VCaP (cell line): ENCODE measurements at regions not wholly inside any gene's neighbourhood (a gene's known extent, or its start where the extent isn't known, plus 50 kb on each side); places are given as distances from the start of the nearest gene placed in this dataset.
"Not testable (repeated sequence)": the region's sequence is repeated elsewhere in the genome, so short reads cannot be mapped to it uniquely, and the experiment has no call there.

Source experiments
- H3K27ac ChIP-seq: fragments of 450-650 bp; 2 replicates; pipeline ENCODE4 v1.5.1; 2017
- CTCF ChIP-seq: fragments of 450-650 bp; conservative IDR thresholded peaks from 2 replicates; pipeline ENCODE4 v1.5.1; 2017; ENCODE audit warnings: mild to moderate bottlenecking, moderate library complexity

GRCh38 chr11:105367129-105367528 is 227.6 kb upstream of the CARD18 start:
- TF ChIP-seq CTCF: no peak
- H3K27ac ChIP-seq: no peak overlapping the region

DNA sequence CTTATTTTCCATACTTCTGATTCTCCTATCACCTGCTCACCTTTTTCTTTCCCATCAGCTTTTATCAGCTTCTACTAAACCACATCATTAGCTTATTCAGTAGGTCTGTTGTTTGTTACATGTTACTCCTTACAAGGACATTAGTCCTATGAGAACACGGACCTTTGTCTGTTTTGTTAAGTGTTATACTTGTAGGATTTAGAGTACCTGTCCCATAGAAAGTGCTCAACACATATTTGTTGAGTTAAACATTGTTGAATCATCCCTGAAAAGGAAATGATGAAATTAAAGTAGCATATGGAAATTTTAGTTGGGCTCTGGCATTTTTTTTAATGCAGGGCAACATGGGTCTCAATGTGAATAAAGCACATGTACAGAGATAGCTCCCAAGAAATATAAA is 222.1 kb upstream of the CARD18 start:
- TF ChIP-seq CTCF: no peak
- no peak overlapping the region for H3K27ac ChIP-seq

DNA sequence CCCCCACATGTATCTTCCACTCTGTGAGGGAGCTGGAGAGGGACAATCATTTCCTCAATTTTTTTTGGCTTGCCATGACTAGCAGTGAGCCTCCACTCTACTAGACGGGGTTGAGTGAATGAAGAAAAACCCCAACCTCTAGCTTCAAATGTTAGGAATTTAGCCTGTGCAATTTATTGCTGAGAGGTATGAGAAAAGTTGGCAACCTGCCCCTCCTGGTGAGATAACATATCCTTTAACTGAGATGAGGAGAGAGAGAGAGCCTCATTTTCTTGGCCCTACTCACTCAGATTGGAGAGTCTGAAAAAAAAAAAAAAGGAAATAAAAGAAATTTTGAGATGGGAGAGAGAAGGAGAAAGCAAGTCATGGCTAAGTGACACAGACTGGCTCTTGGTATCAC is 218.2 kb upstream of the CARD18 start:
- TF ChIP-seq CTCF: no peak
- H3K27ac ChIP-seq: no peak overlapping the region

DNA sequence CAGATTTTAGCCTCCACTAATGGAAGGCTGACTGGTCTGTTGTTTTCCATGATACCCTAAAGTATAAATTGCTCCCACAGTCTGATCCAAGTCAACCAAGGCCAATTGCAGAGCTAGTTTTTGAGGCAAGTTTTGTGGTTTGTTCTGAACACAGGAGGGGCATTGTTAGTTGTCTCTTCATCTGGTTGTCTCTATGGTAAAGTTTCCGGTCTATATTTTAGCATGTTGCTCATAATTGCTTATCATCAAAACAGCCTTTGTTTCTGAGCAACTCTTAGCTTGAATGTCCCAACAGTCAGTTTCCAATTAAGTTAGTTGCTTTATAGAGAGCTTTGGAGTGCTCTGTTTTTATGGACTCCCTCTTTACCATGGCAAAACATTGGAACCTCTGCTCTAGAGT is 217.6 kb upstream of the CARD18 start:
- H3K27ac ChIP-seq: no peak overlapping the region
- no peak for TF ChIP-seq CTCF

- not testable (repeated sequence) for H3K27ac ChIP-seq
Measured at GRCh38 chr11:105349867-105350266, 210.3 kb upstream of the CARD18 start.

DNA sequence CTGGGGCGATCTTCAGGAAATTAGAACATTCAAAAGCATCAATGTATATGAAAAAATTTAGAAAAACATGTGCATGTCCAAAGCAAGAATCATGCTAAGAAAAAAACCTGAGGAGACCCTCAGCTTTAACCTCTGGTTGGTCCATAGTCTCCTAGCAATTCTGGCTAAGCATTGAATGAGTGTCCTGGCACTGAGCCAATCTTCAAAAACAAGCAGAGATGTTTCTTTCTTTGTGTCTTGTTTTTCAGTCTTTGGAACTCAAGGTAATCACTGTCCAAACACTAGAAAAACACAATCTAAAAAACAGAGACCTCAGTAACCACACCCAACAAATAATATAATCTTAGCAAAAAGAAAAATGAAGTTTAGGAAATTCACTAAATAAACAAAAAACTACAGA is 205.4 kb upstream of the CARD18 start:
- TF ChIP-seq CTCF: no peak
- no peak overlapping the region for H3K27ac ChIP-seq

DNA sequence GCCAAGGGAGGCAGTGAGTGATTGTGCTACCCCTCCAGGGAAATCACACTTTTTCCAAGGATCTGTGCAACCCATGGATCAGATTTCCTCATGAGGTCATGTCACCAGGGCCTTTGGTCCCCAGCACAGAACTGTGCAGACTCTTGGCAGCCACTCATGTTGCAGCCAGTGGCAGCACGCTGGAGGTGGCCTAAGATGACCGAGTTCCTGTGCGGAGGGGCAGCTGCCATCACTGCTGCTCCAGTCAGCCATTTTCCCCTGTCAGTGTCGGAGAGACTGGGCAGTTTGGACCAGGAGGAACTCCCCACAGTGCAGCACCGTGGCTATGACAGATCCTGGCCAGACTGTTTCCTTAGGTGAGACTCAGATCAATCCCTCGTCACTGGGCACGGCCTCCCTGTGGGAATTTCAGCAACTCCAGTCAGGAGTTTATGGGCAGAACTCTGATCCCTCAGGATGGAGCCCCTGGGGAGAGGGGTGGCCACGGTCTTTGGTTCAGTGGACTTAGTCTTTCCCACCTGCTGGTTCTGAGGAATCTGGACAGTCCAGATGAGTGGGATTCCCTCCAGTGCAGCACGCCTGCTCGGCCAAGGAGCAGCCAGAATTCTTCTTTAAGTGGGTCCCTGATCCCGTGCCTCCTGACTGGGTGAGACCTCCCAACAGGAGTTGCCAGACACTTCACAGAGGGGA is 194.6 kb upstream of the CARD18 start:
- no peak for TF ChIP-seq CTCF
- no peak overlapping the region for H3K27ac ChIP-seq

DNA sequence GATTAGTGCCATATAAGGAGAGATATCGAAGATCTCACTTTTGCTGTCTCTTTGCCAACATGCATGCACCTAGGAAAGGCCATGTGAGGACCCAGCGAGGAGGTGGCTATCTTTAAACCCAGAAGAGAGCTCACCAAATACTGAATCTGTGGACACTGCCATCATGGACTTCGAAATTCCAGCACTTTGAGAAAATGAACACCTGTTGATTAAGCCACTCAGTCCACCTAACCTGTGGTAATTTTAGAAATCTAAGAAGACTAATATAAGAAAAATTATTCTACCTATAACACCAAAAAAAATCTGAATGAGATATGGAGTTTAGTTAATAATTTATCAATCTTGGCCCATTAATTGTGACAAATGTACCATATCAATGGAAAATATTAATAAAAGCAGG is 193.6 kb upstream of the CARD18 start:
- TF ChIP-seq CTCF: no peak
- H3K27ac ChIP-seq: no peak overlapping the region
